Activated effector memory CD4-positive, alpha-beta T cell treated with Interleukin-2 at 50 U/mL for 16 hours (primary cell): ENCODE measurements at regions not wholly inside any gene's neighbourhood (a gene's known extent, or its start where the extent isn't known, plus 50 kb on each side); places are given as distances from the start of the nearest gene placed in this dataset.

Experiments used
- DNase-seq: peaks from one replicate; pipeline ENCODE4 v3.0.0-alpha.2; 2020

- DNase-seq = no peak
These were observed 129.6 kb upstream of the SLC1A4 start for GRCh38 chr2:64859312-64860212.

GRCh38 chr2:64860276-64860885 lies 128.8 kb upstream of the SLC1A4 start:
- DNase-seq = no peak

- no peak for DNase-seq
These were observed 128.3 kb upstream of the SLC1A4 start for GRCh38 chr2:64860936-64861335.

GRCh38 chr2:64861452-64862397 lies 127.5 kb upstream of the SLC1A4 start:
- no peak for DNase-seq

GRCh38 chr2:64862623-64863022 lies 126.6 kb upstream of the SLC1A4 start:
- no peak for DNase-seq

- DNase-seq = no peak
These were observed 125.9 kb upstream of the SLC1A4 start for GRCh38 chr2:64863097-64863820.

GRCh38 chr2:64865073-64865830 lies 123.9 kb upstream of the SLC1A4 start:
- peak; percentile 55 for DNase-seq

- DNase-seq = no peak
These were observed 123.3 kb upstream of the SLC1A4 start for GRCh38 chr2:64865831-64866345.

- DNase-seq = no peak
These were observed 122.4 kb upstream of the SLC1A4 start for GRCh38 chr2:64866797-64867196.

- no peak for DNase-seq
These were observed 121.8 kb upstream of the SLC1A4 start for GRCh38 chr2:64867253-64867996.

- no peak for DNase-seq
These were observed 120.1 kb upstream of the SLC1A4 start for GRCh38 chr2:64869126-64869525.

- peak; percentile 69 for DNase-seq
These were observed 115.7 kb upstream of the SLC1A4 start for GRCh38 chr2:64873472-64873924.

GRCh38 chr2:64874593-64874992 lies 114.6 kb upstream of the SLC1A4 start:
- DNase-seq = no peak

GRCh38 chr2:64875368-64875767 lies 113.8 kb upstream of the SLC1A4 start:
- DNase-seq = no peak

GRCh38 chr2:64876137-64876647 lies 113.0 kb upstream of the SLC1A4 start:
- DNase-seq = no peak

- no peak for DNase-seq
These were observed 109.5 kb upstream of the SLC1A4 start for GRCh38 chr2:64879745-64880144.

- DNase-seq = no peak
These were observed 108.8 kb upstream of the SLC1A4 start for GRCh38 chr2:64880193-64880951.

- no peak for DNase-seq
These were observed 108.1 kb upstream of the SLC1A4 start for GRCh38 chr2:64881037-64881492.

GRCh38 chr2:64887565-64887964 lies 101.6 kb upstream of the SLC1A4 start:
- DNase-seq = no peak
